ENCODE measurements at regions not wholly inside any gene's neighbourhood (a gene's known extent, or its start where the extent isn't known, plus 50 kb on each side); places are given as distances from the start of the nearest gene placed in this dataset.

- Histone ChIP-seq H3K4me1 (ENCODE audit: insufficient read depth, low read length, poor library complexity, severe bottlenecking) (no peaks in the 10 kb centered on the region), H3K4me3 (ENCODE audit: low read depth, low read length, poor library complexity, severe bottlenecking) (no peak overlapping the region), H3K9me3 (ENCODE audit: low read depth, low read length, poor library complexity, severe bottlenecking) (no peaks in the 10 kb centered on the region), H3K27ac (ENCODE audit: low read depth, low read length, poor library complexity, severe bottlenecking) (no peak overlapping the region), H3K27me3 (replicated peaks; ENCODE audit: insufficient read depth, low read depth, low read length, poor library complexity) (peaks cover 3% of the 10 kb centered on the region), H3K36me3 (ENCODE audit: insufficient read depth, low read length, poor library complexity, severe bottlenecking) (no peaks in the 10 kb centered on the region)
- no TSS peak for BruUV-seq (replicated peaks)
- no peak for DNase-seq (ENCODE audit: low spot score)
- no peak for TF ChIP-seq EZH2 (IDR thresholded peaks at IDR 0.05; ENCODE audit: borderline replicate concordance, low read depth, low read length, poor library complexity, severe bottlenecking)
- TF ChIP-seq, protein P1, sequence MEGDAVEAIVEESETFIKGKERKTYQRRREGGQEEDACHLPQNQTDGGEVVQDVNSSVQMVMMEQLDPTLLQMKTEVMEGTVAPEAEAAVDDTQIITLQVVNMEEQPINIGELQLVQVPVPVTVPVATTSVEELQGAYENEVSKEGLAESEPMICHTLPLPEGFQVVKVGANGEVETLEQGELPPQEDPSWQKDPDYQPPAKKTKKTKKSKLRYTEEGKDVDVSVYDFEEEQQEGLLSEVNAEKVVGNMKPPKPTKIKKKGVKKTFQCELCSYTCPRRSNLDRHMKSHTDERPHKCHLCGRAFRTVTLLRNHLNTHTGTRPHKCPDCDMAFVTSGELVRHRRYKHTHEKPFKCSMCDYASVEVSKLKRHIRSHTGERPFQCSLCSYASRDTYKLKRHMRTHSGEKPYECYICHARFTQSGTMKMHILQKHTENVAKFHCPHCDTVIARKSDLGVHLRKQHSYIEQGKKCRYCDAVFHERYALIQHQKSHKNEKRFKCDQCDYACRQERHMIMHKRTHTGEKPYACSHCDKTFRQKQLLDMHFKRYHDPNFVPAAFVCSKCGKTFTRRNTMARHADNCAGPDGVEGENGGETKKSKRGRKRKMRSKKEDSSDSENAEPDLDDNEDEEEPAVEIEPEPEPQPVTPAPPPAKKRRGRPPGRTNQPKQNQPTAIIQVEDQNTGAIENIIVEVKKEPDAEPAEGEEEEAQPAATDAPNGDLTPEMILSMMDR (conservative IDR thresholded peaks at IDR 0.05; ENCODE audit: low read depth, low read length): no peak
- intact Hi-C loops (cut with micrococcal nuclease; ENCODE audit: unreplicated experiment): no loop called here
- CTCF ChIA-PET: no interaction called here
- POLR2A ChIA-PET (ENCODE audit: low non-redundant PET): no interaction called here
These were observed 111.9 kb upstream of the MAP9 start for GRCh38 chr4:155488691-155489090.

- ChIA-PET CTCF (no interaction called here), POLR2A (ENCODE audit: low non-redundant PET) (no interaction called here)
- H3K4me1 ChIP-seq (ENCODE audit: insufficient read depth, low read length, poor library complexity, severe bottlenecking): no peaks in the 10 kb centered on the region
- intact Hi-C loops (cut with micrococcal nuclease; ENCODE audit: unreplicated experiment): no loop called here
- no peak for TF ChIP-seq EZH2 (IDR thresholded peaks at IDR 0.05; ENCODE audit: borderline replicate concordance, low read depth, low read length, poor library complexity, severe bottlenecking)
- TF ChIP-seq, protein P1 (conservative IDR thresholded peaks at IDR 0.05; ENCODE audit: low read depth, low read length): no peak
- H3K4me3 ChIP-seq (ENCODE audit: low read depth, low read length, poor library complexity, severe bottlenecking): no peak overlapping the region
- no peaks in the 10 kb centered on the region for H3K36me3 ChIP-seq (ENCODE audit: insufficient read depth, low read length, poor library complexity, severe bottlenecking)
- no peak overlapping the region for H3K27ac ChIP-seq (ENCODE audit: low read depth, low read length, poor library complexity, severe bottlenecking)
- no peaks in the 10 kb centered on the region for H3K9me3 ChIP-seq (ENCODE audit: low read depth, low read length, poor library complexity, severe bottlenecking)
- no peak for DNase-seq (ENCODE audit: low spot score)
- BruUV-seq (replicated peaks): no TSS peak
- no peaks in the 10 kb centered on the region for H3K27me3 ChIP-seq (replicated peaks; ENCODE audit: insufficient read depth, low read depth, low read length, poor library complexity)
These were observed 110.4 kb upstream of the MAP9 start for GRCh38 chr4:155487210-155487609.

GRCh38 chr4:155481150-155481549 lies 104.4 kb upstream of the MAP9 start:
- Histone ChIP-seq H3K4me1 (ENCODE audit: insufficient read depth, low read length, poor library complexity, severe bottlenecking) (no peaks in the 10 kb centered on the region), H3K27ac (ENCODE audit: low read depth, low read length, poor library complexity, severe bottlenecking) (no peak overlapping the region), H3K4me3 (ENCODE audit: low read depth, low read length, poor library complexity, severe bottlenecking) (no peak overlapping the region), H3K9me3 (ENCODE audit: low read depth, low read length, poor library complexity, severe bottlenecking) (no peaks in the 10 kb centered on the region), H3K36me3 (ENCODE audit: insufficient read depth, low read length, poor library complexity, severe bottlenecking) (no peaks in the 10 kb centered on the region), H3K27me3 (replicated peaks; ENCODE audit: insufficient read depth, low read depth, low read length, poor library complexity) (no peaks in the 10 kb centered on the region)
- DNase-seq (ENCODE audit: low spot score): no peak
- POLR2A ChIA-PET (ENCODE audit: low non-redundant PET): no interaction called here
- intact Hi-C loops (cut with micrococcal nuclease; ENCODE audit: unreplicated experiment): no loop called here
- TF ChIP-seq, protein P1 (conservative IDR thresholded peaks at IDR 0.05; ENCODE audit: low read depth, low read length): no peak
- TF ChIP-seq EZH2 (IDR thresholded peaks at IDR 0.05; ENCODE audit: borderline replicate concordance, low read depth, low read length, poor library complexity, severe bottlenecking): no peak
- CTCF ChIA-PET: no interaction called here
- no TSS peak for BruUV-seq (replicated peaks)
